NB4 (cell line): ENCODE measurements at regions not wholly inside any gene's neighbourhood (a gene's known extent, or its start where the extent isn't known, plus 50 kb on each side); places are given as distances from the start of the nearest gene placed in this dataset.

Source experiments
- DNase-seq: peaks from one replicate; pipeline ENCODE4 v3.0.0; 2010; ENCODE audit warnings: low read depth
- H3K4me3 ChIP-seq: one replicate; pipeline ENCODE4 v1.5.1; 2011; ENCODE audit warnings: mild to moderate bottlenecking, low read depth, low read length, moderate library complexity
- CTCF ChIP-seq: IDR thresholded peaks from one replicate; pipeline ENCODE4 v1.5.1; 2012; ENCODE audit warnings: low read depth, low read length
- MAX ChIP-seq: IDR thresholded peaks from 2 replicates; pipeline ENCODE4 v1.6.1; 2011; ENCODE audit warnings: low read depth, low read length
- MYC ChIP-seq: IDR thresholded peaks from 2 replicates; pipeline ENCODE4 v1.6.1; 2011; ENCODE audit warnings: low read depth, low read length
- POLR2A ChIP-seq: IDR thresholded peaks from 2 replicates; pipeline ENCODE4 v1.6.1; 2011; ENCODE audit warnings: mild to moderate bottlenecking; ENCODE audit not compliant: insufficient read length; ENCODE audit errors: extremely low read depth

DNA sequence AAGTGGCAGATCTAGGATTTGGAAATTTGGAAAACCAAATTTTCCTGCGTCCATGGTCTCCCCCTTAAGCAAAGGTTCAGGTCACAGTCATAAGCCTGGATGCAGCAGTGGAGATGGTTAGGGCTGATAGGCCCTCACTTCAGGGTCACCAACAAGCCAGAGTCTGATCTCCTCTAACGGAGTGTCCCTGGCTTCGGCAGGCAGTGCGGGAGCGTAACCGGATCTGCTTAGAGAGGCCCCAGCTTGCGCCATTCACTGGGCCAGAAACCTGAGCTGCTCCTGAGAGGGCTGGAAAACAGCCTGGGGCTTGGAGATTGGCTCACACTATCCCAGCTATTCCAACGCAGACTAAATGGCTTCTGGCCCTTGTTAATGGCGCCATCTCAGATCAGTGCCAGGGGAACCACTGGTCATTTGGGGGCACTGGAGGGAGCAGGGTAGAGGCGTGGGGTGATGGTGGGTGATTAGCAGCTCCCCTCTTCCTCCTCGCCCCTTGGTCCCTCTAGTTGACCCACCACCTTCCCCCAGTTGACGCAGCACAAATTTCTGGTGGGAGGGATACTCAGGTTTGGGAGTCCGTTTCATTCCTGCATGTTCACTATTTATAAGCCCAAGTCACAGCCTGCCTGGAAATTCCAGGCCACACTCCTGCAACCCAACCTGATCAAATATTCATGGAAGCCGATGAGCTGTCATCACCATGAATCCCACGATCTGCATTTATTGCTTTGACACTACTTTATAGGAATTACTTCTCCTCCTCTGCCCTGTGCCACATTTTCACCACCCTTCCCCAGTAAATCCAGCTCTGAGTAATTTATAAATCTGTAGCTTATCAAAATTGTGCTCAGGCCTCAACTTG, 134.6 kb upstream of the CPEB4 start:
- TF ChIP-seq MYC: no peak
- no peak for TF ChIP-seq MAX
- TF ChIP-seq CTCF: no peak
- TF ChIP-seq POLR2A: no peak
- no peak for DNase-seq
- no peak overlapping the region for H3K4me3 ChIP-seq

DNA sequence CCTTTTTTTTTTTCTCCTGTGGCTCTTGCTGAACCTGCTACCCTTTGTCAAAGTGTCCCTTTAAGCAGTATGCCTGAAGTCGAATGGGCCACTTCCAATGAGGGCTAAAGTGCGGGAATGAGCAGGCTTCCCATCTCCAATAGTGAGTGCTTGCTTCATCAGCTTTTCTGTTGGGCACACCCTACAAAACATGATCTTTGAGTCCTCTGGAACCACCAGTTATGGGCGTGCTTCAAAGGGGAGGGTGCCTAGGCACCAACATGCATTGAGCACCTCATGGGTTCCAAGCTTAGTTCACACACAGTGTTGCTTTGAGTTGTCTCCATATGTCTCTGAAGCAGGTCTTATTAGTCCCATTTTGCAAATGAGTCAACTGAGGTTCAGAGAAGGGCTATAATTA, 132.8 kb upstream of the CPEB4 start:
- H3K4me3 ChIP-seq: no peak overlapping the region

GRCh38 chr5:173757403-173758209, 130.5 kb upstream of the CPEB4 start:
- no peak for DNase-seq
- TF ChIP-seq POLR2A (no peak), CTCF (no peak)
- H3K4me3 ChIP-seq: no peak overlapping the region

More for the DNA sequence above, 132.8 kb upstream of the CPEB4 start:
- DNase-seq: no peak
- TF ChIP-seq MYC (no peak), MAX (no peak), CTCF (no peak), POLR2A (no peak)

DNA sequence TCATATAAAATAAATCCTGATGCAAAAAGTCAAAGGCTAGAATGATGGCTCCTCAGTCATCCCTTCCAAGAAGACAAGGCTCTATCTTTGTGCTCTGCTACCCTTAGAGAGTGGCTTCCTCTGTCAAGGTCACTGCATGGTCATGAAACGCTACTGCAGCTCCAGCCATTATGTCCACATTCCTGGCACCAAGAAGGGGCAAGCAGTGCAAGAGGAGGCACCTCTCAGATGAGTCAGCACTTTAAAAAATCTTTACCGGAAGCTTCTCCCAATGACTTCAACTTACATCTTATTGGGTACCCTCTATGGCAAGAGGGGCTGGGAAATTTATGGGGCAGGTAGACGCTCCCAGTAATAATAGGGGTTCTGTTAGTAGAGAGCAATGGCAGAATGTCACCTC, 129.5 kb upstream of the CPEB4 start:
- no peak overlapping the region for H3K4me3 ChIP-seq
- TF ChIP-seq MYC (no peak), POLR2A (no peak), CTCF (no peak), MAX (no peak)
- DNase-seq: no peak

DNA sequence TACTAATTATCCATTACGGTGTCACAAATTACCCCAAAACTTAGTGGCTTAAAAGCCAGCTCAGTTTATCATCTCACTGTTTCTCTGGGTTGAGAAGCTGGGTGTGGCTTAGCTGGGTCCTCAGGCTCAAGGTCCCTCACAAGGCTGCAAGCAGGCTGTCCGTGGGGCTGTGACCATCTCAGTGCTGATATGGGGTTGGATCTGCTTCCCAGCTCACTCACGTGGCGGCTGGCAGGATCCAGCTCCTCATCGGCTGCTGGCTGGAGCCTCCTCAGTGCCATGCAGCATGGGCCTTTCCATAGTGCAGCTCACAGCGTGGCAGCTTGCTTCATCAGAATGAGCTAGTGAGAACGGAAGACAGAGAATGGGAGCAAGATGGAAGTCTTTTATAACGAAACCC, 128.5 kb upstream of the CPEB4 start:
- H3K4me3 ChIP-seq: no peak overlapping the region
- TF ChIP-seq POLR2A (no peak), MAX (no peak), CTCF (no peak), MYC (no peak)
- no peak for DNase-seq
